ENCODE measurements at regions not wholly inside any gene's neighbourhood (a gene's known extent, or its start where the extent isn't known, plus 50 kb on each side); places are given as distances from the start of the nearest gene placed in this dataset.

DNA sequence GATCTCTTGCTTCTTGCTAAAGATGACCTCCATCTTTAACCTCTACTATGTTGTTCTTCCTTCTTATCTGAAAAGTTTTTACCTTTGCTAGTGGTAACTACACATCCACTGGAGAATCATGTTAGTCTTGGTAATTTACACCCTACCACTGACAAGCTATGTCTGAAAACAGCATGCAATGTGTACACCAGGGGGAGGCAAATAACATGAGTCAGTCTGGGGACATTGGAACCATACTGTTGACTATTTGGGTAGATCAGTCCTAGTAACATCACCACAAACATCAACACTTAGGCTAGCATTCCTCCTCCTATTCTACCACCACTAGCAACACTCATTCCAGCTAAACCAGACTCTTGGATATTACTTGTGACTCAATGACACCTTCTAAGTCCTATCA is 549.0 kb downstream of the KCNT2 start:
- TF ChIP-seq, protein P1, sequence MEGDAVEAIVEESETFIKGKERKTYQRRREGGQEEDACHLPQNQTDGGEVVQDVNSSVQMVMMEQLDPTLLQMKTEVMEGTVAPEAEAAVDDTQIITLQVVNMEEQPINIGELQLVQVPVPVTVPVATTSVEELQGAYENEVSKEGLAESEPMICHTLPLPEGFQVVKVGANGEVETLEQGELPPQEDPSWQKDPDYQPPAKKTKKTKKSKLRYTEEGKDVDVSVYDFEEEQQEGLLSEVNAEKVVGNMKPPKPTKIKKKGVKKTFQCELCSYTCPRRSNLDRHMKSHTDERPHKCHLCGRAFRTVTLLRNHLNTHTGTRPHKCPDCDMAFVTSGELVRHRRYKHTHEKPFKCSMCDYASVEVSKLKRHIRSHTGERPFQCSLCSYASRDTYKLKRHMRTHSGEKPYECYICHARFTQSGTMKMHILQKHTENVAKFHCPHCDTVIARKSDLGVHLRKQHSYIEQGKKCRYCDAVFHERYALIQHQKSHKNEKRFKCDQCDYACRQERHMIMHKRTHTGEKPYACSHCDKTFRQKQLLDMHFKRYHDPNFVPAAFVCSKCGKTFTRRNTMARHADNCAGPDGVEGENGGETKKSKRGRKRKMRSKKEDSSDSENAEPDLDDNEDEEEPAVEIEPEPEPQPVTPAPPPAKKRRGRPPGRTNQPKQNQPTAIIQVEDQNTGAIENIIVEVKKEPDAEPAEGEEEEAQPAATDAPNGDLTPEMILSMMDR (IDR thresholded peaks at IDR 0.05; ENCODE audit: borderline replicate concordance, extremely low read depth, low read length, poor library complexity, severe bottlenecking): no peak
- TF ChIP-seq EZH2 (IDR thresholded peaks at IDR 0.05; ENCODE audit: borderline replicate concordance, low read depth, low read length, severe bottlenecking): no peak
